Neutrophil (primary cell): ENCODE measurements at regions not wholly inside any gene's neighbourhood (a gene's known extent, or its start where the extent isn't known, plus 50 kb on each side); places are given as distances from the start of the nearest gene placed in this dataset.

ENCODE experiments used
- H3K27ac ChIP-seq: fragments of 200-600 bp; sonication (generic); 2 replicates; pipeline ENCODE4 v1.5.1; 2016; ENCODE audit warnings: mild to moderate bottlenecking, moderate library complexity
- H3K27me3 ChIP-seq: fragments of 200-600 bp; sonication (generic); 2 replicates; pipeline ENCODE4 v1.6.0; 2016; ENCODE audit warnings: mild to moderate bottlenecking
- H3K36me3 ChIP-seq: fragments of 200-600 bp; sonication (generic); 2 replicates; pipeline ENCODE4 v1.5.1; 2017
- H3K4me1 ChIP-seq, 2 experiments: fragments of 200-600 bp in 1 of 2; sonication (generic) in 1 of 2; 1 replicate in 1 of 2; 2 replicates in 1 of 2; pipeline versions ENCODE4 v1.5.1 to v1.6.1; 2013 to 2016; ENCODE audit warnings: low read depth in 1 of 2, low read length in 1 of 2, mild to moderate bottlenecking in 1 of 2, moderate library complexity in 1 of 2; ENCODE audit not compliant: control insufficient read depth in 1 of 2, insufficient read depth in 1 of 2
- H3K4me3 ChIP-seq, 2 experiments: fragments of 200-600 bp in 1 of 2; sonication (generic) in 1 of 2; 1 replicate in 1 of 2; 2 replicates in 1 of 2; pipeline ENCODE4 v1.5.1; 2013 to 2016; ENCODE audit warnings: low read depth in 1 of 2, low read length in 1 of 2, mild to moderate bottlenecking in 1 of 2, moderate library complexity in 1 of 2
- H3K9me3 ChIP-seq: fragments of 200-600 bp; sonication (generic); 2 replicates; pipeline ENCODE4 v1.5.1; 2016
- CTCF ChIP-seq: fragments of 200-600 bp; sonication (generic); IDR thresholded peaks from 2 replicates; pipeline ENCODE4 v1.5.1; 2016; ENCODE audit warnings: antibody characterized with exemption

GRCh38 chr15:62969442-62970089, 73.0 kb upstream of the TPM1 start:
- no peak overlapping the region for H3K27ac ChIP-seq
- H3K4me3 ChIP-seq = no peak overlapping the region
- no peaks in the 10 kb centered on the region for H3K36me3 ChIP-seq
- TF ChIP-seq CTCF = no peak
- no peaks in the 10 kb centered on the region for H3K9me3 ChIP-seq
- H3K27me3 ChIP-seq = peaks cover 25% of the 10 kb centered on the region
- H3K4me1 ChIP-seq = no peaks in the 10 kb centered on the region

- H3K9me3 ChIP-seq = no peaks in the 10 kb centered on the region
- no peaks in the 10 kb centered on the region for H3K4me1 ChIP-seq
- TF ChIP-seq CTCF = no peak
- peaks cover 28% of the 10 kb centered on the region for H3K27me3 ChIP-seq
- H3K36me3 ChIP-seq = no peaks in the 10 kb centered on the region
- no peak overlapping the region for H3K4me3 ChIP-seq
- no peak overlapping the region for H3K27ac ChIP-seq
These were observed 69.7 kb upstream of the TPM1 start for GRCh38 chr15:62972814-62973213.

- no peaks in the 10 kb centered on the region for H3K36me3 ChIP-seq
- H3K27me3 ChIP-seq = peaks cover 52% of the 10 kb centered on the region
- no peak overlapping the region for H3K4me3 ChIP-seq
- H3K4me1 ChIP-seq = no peaks in the 10 kb centered on the region
- no peak overlapping the region for H3K27ac ChIP-seq
- TF ChIP-seq CTCF = no peak
- H3K9me3 ChIP-seq = no peaks in the 10 kb centered on the region
These were observed 67.0 kb upstream of the TPM1 start for GRCh38 chr15:62975515-62975914.

GRCh38 chr15:62976301-62976881, 66.2 kb upstream of the TPM1 start:
- Histone ChIP-seq H3K4me1 (no peaks in the 10 kb centered on the region), H3K36me3 (no peaks in the 10 kb centered on the region), H3K27me3 (peaks cover 58% of the 10 kb centered on the region), H3K27ac (no peak overlapping the region), H3K4me3 (no peak overlapping the region), H3K9me3 (no peaks in the 10 kb centered on the region)
- TF ChIP-seq CTCF = no peak

- Histone ChIP-seq H3K27me3 (peaks cover 60% of the 10 kb centered on the region), H3K36me3 (no peaks in the 10 kb centered on the region), H3K9me3 (no peaks in the 10 kb centered on the region), H3K4me3 (no peak overlapping the region), H3K4me1 (no peaks in the 10 kb centered on the region), H3K27ac (no peak overlapping the region)
- no peak for TF ChIP-seq CTCF
These were observed 64.4 kb upstream of the TPM1 start for GRCh38 chr15:62977952-62978811.
